ENCODE measurements at regions not wholly inside any gene's neighbourhood (a gene's known extent, or its start where the extent isn't known, plus 50 kb on each side); places are given as distances from the start of the nearest gene placed in this dataset.

DNA sequence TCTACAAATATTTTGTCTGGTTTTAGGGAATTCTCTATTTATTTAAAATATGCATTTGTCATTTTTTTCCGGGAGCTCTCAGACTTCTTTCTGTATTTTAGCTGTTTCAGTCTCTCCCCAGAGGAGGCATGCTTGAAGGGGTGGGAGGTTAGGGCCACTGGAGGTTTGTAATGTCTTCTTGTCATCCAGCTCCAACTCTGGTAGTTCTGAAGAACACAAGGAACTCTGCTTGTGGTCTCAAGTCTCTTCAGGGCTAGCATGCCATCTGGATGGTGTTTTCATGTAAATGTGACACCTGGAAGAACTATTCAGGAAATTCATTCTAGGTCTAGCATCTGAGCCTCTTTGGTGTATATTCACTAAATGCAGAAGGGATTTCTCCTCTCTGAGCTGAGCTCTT is 518.4 kb upstream of the DCC start:
- intact Hi-C loops (cut with DNase I): no loop called here
- no peak overlapping the region for H3K27ac ChIP-seq
- no peaks in the 10 kb centered on the region for H3K4me1 ChIP-seq (replicated peaks)
- TF ChIP-seq POLR2AphosphoS5 (IDR thresholded peaks at IDR 0.05) (no peak), POLR2A (IDR thresholded peaks at IDR 0.05) (no peak), CTCF (IDR thresholded peaks at IDR 0.05) (no peak)
- no peak overlapping the region for H3K4me3 ChIP-seq
- DNase-seq (ENCODE audit: low spot score): no peak
- H3K36me3 ChIP-seq: no peaks in the 10 kb centered on the region
- WGBS: 95% methylated on average over 1 of the region's 1 CpG
- H3K27me3 ChIP-seq (replicated peaks; ENCODE audit: insufficient read depth): no peaks in the 10 kb centered on the region
- H3K9me3 ChIP-seq: no peaks in the 10 kb centered on the region

DNA sequence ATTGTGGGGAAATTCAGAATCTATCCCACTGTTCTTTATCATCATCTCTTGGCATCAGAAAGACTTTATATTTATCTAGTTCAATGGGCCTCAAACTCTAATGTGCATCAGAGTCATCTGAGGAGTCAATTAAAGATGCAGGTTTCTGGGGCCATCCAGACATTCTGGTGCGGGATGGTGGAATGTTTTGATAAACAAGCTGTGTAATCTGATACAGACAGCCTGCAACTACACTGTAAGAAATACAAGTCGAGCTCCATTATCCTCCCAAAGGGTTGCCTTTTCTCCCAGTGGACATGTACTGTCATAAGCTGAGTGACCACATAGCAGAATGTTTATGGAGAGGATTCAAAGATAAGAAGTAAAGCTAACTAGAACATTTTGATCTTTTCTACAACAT is 515.3 kb upstream of the DCC start:
- intact Hi-C loops (cut with DNase I): no loop called here
- 26% methylated on average over 2 of the region's 2 CpGs for WGBS

GRCh38 chr18:51833850-51834249 is 506.1 kb upstream of the DCC start:
- Histone ChIP-seq H3K27me3 (replicated peaks; ENCODE audit: insufficient read depth) (no peaks in the 10 kb centered on the region), H3K4me3 (no peak overlapping the region), H3K9me3 (no peaks in the 10 kb centered on the region), H3K4me1 (replicated peaks) (no peaks in the 10 kb centered on the region), H3K27ac (no peak overlapping the region), H3K36me3 (no peaks in the 10 kb centered on the region)
- WGBS: 81% methylated on average over 6 of the region's 6 CpGs
- intact Hi-C loops (cut with DNase I): no loop called here
- TF ChIP-seq CTCF (IDR thresholded peaks at IDR 0.05) (no peak), POLR2A (IDR thresholded peaks at IDR 0.05) (no peak), POLR2AphosphoS5 (IDR thresholded peaks at IDR 0.05) (no peak)
- DNase-seq (ENCODE audit: low spot score): no peak

More for the DNA sequence above, 515.3 kb upstream of the DCC start:
- TF ChIP-seq POLR2A (IDR thresholded peaks at IDR 0.05): no peak
- TF ChIP-seq CTCF (IDR thresholded peaks at IDR 0.05): no peak
- no peak for TF ChIP-seq POLR2AphosphoS5 (IDR thresholded peaks at IDR 0.05)
- Histone ChIP-seq H3K4me1 (replicated peaks) (no peaks in the 10 kb centered on the region), H3K27me3 (replicated peaks; ENCODE audit: insufficient read depth) (no peaks in the 10 kb centered on the region), H3K27ac (no peak overlapping the region), H3K36me3 (no peaks in the 10 kb centered on the region), H3K4me3 (no peak overlapping the region), H3K9me3 (no peaks in the 10 kb centered on the region)
- no peak for DNase-seq (ENCODE audit: low spot score)

DNA sequence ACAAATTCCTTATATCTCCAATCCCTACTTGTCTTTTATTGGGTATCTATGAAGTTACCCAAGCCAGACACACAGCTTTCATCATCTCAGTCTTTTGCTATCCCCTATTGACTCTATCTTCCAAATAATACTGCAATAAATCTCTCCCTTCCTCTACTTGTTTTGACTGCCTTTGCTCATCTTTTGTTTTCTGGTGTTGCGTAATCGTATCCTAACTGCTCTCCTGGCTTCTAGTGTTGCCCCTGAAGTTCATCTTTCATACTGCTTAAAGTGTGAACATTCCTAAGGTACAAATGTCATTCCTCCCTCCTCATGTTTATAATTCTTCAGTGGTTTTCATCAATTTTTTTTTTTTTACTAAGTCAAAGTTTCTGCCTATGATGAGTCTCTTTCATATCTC is 491.3 kb upstream of the DCC start:
- H3K4me1 ChIP-seq (replicated peaks): no peaks in the 10 kb centered on the region
- no peak overlapping the region for H3K4me3 ChIP-seq
- TF ChIP-seq POLR2A (IDR thresholded peaks at IDR 0.05) (no peak), POLR2AphosphoS5 (IDR thresholded peaks at IDR 0.05) (no peak), CTCF (IDR thresholded peaks at IDR 0.05) (no peak)
- H3K27me3 ChIP-seq (replicated peaks; ENCODE audit: insufficient read depth): no peaks in the 10 kb centered on the region
- H3K36me3 ChIP-seq: no peaks in the 10 kb centered on the region
- no peaks in the 10 kb centered on the region for H3K9me3 ChIP-seq
- 89% methylated on average over 2 of the region's 2 CpGs for WGBS
- intact Hi-C loops (cut with DNase I): no loop called here
- no peak overlapping the region for H3K27ac ChIP-seq
- DNase-seq (ENCODE audit: low spot score): no peak

- Histone ChIP-seq H3K27ac (no peak overlapping the region), H3K4me1 (replicated peaks) (no peaks in the 10 kb centered on the region), H3K9me3 (no peaks in the 10 kb centered on the region), H3K27me3 (replicated peaks; ENCODE audit: insufficient read depth) (no peaks in the 10 kb centered on the region), H3K4me3 (no peak overlapping the region), H3K36me3 (no peaks in the 10 kb centered on the region)
- intact Hi-C loops (cut with DNase I): no loop called here
- no peak for DNase-seq (ENCODE audit: low spot score)
- no peak for TF ChIP-seq POLR2AphosphoS5 (IDR thresholded peaks at IDR 0.05)
- TF ChIP-seq CTCF (IDR thresholded peaks at IDR 0.05): no peak
Measured at GRCh38 chr18:51852681-51853080, 487.3 kb upstream of the DCC start.
